GM21737 (cell line): ENCODE measurements at regions not wholly inside any gene's neighbourhood (a gene's known extent, or its start where the extent isn't known, plus 50 kb on each side); places are given as distances from the start of the nearest gene placed in this dataset.

Source experiments
- ATAC-seq: cut with Tn5 transposase; IDR thresholded peaks from one replicate; pipeline ENCODE4 v1.9.1; 2021; ENCODE audit warnings: mild to moderate bottlenecking, moderate library complexity; ENCODE audit not compliant: unreplicated experiment

DNA sequence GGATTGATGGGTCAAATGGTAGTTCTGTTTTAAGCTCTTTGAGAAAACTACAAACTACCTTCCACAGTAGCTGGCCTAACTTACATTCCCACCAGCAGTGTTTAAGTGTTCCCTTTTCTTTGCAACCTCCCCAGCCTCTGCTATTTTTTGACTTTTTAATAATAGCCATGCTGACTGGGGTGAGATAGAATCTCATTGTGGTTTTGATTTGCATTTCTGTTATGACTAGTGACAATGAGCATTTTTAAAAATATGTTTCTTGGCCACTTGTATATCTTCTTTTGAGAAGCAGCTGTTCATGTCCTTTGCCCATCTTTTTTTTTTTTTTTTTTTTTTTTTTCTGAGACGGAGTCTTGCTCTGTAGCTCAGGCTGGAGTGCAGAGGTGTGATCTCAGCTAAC is 155.2 kb upstream of the BMPER start:
- ATAC-seq, result no peak

GRCh38 chr7:33751443-33751842 is 153.9 kb upstream of the BMPER start:
- no peak for ATAC-seq

GRCh38 chr7:33753881-33754525 is 151.3 kb upstream of the BMPER start:
- no peak for ATAC-seq

DNA sequence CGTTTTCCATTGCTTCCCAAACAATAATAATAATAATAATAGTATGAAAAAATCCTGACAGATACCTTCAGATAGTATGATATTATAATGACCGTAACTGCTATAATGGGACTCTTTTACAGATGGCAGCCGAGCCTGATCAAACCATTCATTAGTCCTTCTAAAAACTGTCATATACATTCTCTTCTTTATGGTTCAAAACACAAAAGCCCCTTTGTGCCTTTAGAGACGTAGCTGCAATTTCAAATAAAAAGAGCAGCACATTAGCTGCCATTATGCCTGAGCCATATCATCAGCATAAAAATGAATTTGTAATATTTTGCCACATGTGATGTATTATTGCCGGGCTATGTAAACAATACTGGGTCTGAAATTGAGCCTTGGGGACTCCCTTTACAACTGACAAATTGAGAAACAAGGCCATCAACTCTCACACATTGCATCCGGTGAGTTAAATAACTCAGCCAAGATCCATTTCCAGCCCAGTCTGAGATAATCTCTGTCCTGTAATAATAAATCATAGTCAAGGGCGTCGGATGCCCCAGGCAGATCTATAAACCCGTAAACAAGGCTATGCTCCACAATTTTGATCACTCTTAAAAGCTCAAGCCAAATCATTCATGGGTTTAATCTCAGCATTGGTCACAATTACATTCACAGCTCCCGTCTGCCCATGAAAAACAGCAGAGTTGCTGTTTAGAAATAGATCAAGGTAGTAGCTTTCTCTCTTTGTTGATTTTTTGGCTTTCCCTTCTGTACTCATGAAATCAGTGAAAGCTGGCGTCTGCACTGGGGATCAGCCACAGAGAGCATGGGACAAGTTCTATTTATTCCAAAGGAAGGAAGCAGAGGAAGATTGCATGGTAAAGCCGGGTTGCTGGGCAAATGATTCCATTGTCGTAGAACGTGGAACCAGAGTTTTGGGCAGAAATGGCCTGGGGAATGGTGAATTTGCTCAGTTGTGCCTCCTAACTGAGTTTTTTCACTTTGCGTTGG is 150.1 kb upstream of the BMPER start:
- ATAC-seq, result no peak

DNA sequence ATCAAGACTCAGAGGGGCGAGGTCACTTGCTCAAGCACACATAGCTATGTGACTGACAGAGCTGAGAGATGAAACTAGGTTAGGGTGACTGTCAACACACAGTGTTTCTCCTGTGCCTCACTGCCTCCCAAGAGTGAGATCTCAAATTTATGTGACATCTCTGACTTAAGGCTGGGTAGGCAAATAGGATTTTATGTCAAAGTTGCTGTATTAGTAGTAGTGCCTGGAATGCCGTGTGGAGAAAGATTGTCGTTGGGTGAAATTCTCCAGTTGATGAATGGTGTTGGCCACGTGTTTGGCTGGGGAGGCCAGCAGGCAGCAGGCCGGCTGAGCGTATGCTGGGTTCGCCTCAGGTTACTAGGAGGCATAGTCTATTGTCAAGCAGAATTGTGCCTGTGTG is 148.3 kb upstream of the BMPER start:
- ATAC-seq, result no peak

DNA sequence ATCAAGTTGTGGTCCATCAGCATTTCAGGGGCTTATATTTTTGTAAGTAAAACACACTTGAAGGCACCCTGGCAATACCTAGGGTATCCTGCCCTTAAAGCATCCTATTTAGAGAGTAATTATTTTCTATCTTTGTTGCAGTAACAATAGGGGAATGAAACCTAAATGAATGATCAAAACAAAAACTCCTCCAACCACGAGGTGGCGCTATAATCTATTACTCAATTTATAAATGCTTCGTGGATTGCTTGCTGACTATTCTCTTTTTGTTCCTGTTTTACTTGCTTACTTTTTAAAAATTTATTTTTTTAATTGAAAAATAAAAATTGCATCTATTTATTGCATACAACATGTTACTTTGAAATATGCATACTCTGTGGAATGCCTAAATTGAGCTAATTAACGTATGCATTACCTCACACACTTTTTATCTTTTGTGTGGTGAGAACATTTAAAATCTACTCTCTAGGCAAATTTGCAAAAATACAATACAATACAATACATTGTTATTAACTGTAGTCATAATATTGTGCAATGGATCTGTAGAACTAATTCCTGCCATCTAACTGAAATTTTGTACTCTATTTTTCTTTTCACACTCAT is 147.7 kb upstream of the BMPER start:
- ATAC-seq, result no peak

DNA sequence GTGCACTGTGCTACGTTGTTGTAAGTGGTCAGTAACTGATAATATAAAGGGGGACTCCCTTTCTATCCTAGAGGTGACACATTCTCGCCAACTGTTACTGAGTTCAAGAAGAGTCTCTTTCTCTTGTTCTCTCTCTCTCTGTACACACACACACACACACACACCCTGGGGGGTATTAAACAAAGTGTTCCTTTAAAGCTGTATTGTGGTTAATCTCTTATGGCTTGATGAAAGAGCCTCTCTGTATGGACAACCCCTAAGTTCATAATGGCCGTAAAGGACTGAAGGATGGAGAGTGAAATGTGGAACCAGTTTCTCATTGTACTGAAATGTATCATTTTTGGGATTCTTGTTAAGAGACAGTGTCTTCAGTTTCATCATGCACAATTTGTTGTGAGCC is 145.2 kb upstream of the BMPER start:
- no peak for ATAC-seq

DNA sequence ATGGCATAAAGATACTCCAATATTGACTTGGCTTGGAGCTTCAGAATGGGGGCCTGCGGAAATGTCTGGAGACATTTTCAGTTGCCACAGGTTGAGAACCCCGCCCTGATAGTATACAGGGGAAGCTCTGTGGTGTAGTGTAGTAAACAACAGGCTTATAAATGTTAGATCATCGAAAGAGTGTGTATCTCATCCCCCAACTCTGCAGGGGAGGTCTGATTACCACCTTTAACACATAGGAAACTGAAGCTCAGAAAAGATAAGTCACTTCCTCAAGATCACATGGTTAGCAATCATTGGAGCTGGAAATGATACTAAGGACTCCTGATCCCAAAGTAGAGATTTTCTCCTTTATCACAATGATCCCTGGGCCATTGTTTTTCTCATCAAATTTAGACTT is 144.5 kb upstream of the BMPER start:
- ATAC-seq, result no peak

DNA sequence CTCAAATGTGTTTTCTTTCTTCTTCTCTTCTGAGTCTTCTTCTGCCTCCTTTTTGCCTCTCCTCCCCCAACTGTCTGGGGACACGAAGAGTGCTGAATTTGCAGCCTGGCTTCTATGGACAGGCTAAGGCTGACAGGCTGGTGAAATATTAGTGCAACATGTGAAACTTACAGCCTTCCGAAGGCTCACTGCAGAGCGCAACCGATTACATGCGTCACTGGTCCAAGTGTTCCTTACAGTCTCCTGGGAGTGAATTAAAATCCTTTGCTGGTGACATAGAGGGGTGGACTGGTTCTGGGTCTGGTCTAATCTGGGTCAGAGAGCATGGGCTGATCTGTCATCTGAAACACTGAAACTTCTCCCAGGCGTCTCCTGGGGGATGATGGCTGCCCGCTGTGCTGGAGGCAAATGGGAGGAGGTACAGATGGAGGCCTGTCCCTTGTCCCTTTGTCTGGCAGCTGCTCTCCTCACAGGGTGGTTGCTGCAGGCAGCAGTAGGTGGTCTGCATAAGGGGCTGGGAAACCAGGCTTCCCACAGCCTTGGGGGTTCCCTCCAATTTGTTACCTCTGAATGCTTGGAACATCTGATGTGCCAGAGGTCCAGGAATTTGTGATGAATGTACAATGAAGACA is 143.8 kb upstream of the BMPER start:
- ATAC-seq, result no peak

DNA sequence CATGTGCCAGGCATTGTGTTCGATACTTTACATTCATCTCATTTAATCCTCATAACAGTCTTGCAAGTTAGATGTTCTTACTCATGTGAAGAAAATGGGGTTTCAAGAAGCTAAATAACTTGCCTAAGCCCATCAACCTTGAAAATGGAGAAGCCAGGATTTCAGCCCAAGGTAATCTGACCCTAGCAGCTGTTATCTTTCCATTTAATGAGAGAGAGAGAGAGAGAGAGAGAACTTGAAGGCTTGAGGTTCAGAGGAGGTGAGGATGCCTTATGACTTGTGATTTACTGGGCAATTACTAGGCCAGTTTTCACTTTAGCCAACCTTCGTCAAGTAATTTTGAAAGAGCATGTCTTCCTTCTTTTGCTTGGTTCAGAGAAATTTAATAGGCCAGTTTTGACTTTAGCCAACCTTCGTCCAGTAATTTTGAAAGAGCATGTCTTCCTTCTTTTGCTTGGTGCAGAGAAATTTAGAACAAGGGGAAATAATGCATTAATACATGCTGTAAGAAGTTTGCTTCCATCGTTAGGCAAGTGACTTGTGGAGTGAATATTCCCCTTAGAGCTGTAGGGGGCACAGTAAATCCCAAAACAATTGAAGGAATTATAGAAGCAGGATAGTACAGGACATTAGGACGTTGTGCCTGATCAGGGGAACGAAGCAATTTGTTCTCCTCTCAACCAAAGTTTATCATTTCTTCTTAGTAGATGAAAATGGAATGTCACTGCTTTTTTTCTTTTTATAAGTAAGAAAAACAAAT is 143.0 kb upstream of the BMPER start:
- no peak for ATAC-seq

GRCh38 chr7:33762911-33763306 is 142.4 kb upstream of the BMPER start:
- ATAC-seq, result no peak

DNA sequence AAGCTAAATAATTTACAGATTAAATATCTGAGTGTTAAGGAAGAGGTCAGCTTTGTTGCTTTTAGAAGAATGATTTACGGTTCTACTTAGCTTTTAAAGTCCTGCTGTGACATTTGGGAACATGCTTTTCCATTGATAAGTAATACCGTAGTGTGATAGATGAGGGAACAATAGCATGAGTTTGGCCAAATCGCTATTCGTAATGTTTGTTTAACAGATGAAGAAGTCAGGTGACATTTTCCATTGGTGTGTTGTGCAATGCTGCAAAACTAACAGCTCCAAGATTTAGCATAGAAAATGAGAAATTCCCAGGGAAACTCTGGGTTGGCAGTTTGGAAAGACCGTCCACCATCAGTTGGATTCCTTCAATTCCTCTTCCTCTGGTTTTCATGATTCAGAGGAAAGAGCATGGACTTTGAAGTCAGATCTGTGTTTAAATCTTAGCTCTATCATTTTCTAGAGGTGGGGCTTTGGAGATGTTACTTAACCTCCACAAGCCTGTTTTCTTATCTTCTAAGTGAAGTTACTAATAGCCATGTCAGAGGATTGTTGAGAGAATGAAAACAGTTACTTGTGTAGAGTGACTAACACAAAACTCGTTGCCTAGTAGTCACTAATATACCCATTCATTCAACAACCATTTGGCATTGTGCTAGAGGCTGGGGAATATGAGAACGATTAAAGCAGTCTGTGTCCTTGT is 140.4 kb upstream of the BMPER start:
- no peak for ATAC-seq

DNA sequence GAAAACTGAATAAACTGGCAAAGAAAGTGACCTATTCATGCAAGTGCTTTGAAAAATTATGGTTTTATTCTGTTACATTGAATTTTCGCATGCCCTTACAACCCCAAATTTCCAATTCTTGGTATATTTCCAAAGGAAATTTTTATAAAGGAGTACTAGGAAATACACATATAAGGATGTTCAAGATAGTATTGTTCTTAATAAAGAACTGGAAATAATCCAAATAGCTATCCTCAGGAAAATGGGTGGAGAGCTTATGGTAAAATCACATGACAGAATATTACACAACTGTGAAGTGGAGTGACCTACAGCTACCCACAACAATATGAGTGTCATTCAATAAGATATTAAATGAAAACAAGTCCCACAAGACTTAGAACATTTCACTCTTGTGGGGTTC is 138.9 kb upstream of the BMPER start:
- no peak for ATAC-seq

DNA sequence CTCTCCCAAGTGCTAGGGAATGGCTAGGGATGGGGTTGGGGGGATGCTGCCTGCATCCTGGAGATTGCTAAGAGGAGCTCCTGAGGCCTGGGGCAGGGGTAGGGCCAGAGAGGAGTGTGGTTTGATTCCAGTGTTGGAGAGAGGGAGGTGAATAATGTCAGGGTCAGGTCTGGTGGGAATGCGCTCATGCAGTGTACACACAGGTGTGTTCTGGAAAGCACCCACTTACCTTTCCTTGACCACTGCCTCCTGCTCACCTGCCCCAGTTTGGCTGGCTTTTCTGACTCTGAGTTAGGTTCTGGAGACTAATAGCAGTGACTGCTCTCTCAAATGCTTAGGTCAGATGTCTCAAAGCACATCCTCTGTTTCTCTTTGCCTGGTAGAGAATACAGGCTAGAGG is 135.4 kb upstream of the BMPER start:
- ATAC-seq, result no peak

- ATAC-seq, result no peak
These were observed 134.8 kb upstream of the BMPER start for GRCh38 chr7:33770576-33770975.

DNA sequence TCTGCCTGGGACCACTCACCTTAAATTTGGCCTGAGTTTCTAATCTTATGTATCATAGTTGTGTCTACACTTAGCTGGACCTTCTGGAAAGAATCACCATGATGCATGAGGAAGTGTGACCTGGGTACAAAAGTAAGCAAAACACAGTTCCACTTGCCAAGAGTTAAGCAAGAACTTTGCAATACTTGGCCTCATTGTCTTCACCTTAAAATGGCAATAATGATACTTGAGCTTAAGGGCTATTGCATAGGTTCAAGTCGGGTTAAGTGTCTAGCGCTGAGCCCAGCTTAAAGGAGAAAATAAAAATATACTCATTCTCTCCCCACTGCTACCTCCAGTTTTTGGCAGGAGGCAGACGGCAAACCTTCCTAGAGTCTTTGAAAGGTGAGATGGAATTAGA is 133.9 kb upstream of the BMPER start:
- no peak for ATAC-seq

DNA sequence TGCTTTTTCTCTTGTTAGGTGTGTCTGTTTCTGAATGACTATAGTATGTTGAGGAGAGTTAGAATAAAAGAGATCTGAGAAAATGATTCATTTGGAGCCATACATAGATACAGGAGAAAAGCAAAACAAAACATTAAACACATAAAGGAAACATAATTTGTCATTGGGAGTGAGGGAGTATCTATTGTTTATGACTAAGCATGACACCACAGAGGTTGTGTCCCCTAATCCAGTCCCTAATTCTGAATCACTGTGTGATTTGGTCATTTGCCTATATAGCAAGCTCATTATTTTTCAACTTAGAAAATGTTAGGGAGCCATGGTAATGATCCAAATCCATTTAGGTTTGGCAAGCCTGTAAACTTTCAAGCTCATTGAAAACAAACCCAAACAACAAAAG is 132.3 kb upstream of the BMPER start:
- no peak for ATAC-seq

- ATAC-seq, result no peak
These were observed 130.4 kb upstream of the BMPER start for GRCh38 chr7:33774762-33775523.

GRCh38 chr7:33775790-33776189 is 129.5 kb upstream of the BMPER start:
- ATAC-seq, result no peak
